Left colon (tissue), 2 donors: ENCODE measurements at regions not wholly inside any gene's neighbourhood (a gene's known extent, or its start where the extent isn't known, plus 50 kb on each side); places are given as distances from the start of the nearest gene placed in this dataset.

Experiments used
- ATAC-seq: fragments of 200-7000 bp; cut with Tn5 transposase; one replicate; pipeline ENCODE4 v1.9.1; 2020; ENCODE audit warnings: mild to moderate bottlenecking, moderate library complexity
- DNase-seq, 2 donors: peaks; one replicate each; pipeline ENCODE4 v3.0.0-alpha.2; 2020
- intact Hi-C, 2 donors: fragments of 100-400 bp; cut with DNase I in 1 of 2; cut with micrococcal nuclease in 1 of 2; formaldehyde crosslinking; loops; one replicate each; pipeline versions ENCODE4 v1.11.2 to v1.14.0; 2022; cut with DNase I, micrococcal nuclease
- donor health status: DM: no; HTN: no; CAD: no.
- donor health status: DM: yes; HTN: yes; CAD: no.

DNA sequence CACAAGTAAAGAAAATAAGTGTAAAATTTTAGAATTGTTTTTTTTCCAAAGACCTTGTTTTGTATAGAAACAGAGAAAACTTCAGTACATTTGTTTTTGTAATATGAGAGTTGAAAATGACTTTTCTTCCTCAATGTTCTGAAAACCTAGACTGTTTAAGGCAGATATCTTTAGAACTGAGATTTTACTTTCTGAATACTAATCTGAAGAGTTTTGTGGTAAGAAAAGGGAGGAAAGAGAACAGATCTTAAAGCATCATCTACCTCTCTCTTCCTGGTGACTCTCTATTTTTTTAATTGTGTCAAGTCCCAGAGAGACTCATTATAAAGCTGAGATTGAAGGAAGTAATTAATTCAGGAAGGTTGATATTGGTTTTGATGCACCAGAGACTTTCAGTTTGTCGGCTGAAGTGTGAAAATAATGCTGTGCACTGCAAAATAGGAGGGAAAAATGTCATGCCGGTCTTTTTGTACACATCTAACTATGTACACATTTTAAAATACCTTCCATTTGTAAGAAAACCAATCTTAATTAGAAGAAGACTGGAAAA lies 142.1 kb upstream of the NAALADL2 start:
- ATAC-seq = no peak
- DNase-seq = no peak
- intact Hi-C loops = no loop called here

DNA sequence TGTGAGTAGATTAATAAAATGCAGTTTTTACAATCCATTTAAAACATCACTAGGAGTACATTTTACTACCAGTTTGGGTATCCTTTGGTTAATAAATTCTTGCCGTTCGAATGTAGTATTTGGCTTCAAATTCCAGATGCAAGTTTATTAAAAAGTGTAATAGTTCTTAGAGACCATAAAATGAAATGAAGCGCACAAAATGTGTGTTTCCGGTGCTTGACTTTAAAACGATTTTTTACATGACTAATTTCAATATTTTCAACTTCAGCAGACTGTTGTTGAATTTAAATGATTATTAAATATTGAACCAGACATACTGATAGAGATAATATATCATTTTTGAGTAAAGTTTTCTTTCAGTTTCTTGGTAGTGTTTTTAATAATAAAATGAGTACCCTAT lies 138.4 kb upstream of the NAALADL2 start:
- no peak for ATAC-seq
- no peak for DNase-seq
- intact Hi-C loops = no loop called here

DNA sequence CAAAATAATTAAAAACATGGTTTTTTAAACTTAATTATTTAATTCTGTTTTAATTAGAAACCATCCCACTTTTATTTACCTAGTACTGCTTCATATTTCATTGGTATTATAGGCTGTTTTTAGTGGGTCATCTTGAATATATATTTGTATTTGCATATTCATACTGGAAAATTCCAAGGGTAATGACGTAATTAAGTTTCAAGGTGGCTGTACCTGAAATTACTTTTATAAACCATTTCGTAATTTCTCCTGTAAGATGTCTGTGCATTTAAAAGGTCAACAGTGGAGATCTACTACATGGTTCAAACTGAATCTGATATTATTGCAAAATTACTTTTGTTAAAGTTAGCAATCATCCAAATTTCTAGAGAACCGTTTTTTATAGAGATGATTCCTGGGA lies 133.8 kb upstream of the NAALADL2 start:
- intact Hi-C loops = no loop called here
- no peak for ATAC-seq
- DNase-seq = no peak

DNA sequence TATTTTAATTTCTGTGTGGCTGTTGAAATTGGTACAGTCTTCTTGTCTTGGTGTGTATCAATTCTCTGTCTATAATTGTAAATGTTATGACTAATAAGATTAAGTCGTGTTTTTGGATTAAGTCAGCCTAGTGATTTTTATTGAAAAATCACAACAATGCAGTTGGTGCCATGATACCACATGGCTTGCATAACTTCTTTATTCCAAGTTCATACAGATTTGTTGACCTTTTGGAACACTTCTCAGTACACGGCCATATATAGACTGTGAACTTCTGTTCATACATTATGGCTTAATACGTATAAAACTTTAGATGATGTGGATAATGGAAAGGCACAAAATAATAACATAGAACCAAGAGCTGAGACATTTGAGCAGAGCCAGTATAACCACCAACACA lies 121.2 kb upstream of the NAALADL2 start:
- no peak for ATAC-seq
- no peak for DNase-seq
- intact Hi-C loops = no loop called here

DNA sequence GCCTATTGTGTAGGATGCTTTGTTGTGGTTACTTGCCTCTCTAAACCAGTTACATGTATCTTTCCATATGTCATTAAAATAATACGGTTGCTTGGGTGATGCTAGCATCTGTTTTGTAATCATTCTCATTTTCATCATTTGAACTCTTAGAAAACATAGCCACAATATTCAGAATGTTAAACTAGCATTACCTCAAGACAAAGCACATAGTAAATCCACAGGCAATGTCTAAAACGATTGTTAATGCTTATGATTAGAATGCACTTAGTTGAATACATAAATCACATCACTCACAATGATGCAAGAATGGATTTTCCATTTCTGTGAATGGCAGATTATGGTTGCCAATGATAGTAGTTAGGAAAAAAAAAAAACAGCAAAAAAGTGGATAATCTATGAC lies 110.0 kb upstream of the NAALADL2 start:
- intact Hi-C loops = no loop called here
- DNase-seq (no peak), ATAC-seq (no peak)

DNA sequence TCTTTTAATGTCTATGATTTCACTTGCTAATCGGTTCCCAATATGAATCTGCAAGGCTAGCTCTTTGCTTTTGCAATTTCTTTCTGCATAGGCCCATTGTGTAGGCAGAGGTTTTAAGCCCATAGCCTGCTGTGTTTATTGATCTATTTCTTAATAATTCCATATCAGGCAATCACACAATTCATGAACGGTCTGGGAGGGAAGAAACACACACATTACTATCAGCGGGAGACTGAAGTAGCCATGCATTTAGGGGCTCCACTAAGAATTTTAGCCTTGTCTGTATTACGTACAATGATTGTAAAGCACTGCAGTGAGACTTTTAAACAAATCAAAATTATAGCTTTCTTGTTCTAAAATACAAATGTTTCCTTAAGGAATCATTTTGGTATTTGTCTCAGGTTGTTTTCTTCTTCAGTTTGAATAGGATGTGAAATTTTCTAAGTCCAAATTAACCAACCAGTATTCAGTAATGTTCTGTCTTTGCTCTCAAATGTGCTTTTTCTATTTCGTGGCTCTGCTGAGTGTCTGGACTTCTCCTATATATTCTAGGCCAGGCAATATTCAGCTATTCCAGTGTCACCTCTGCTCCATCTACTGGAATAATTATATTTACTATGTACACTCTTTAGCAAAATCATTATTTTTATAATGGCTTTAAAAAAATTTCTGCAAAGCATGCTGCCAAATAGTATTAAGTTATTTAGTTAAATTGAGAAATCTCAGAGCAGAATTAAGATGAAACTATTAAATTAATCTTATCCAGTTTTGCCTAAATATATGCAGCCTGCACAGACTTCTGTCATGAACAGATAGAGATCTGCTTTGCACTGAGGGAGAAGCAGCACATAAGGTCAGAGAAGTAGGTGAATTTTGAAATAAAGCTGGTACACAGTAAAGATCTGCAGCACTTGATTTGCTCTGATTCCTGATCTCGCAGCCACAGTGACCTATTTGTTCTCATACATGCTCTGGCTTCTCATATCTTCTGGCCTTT lies 103.0 kb upstream of the NAALADL2 start:
- intact Hi-C loops = no loop called here
- ATAC-seq = no peak
- no peak for DNase-seq

DNA sequence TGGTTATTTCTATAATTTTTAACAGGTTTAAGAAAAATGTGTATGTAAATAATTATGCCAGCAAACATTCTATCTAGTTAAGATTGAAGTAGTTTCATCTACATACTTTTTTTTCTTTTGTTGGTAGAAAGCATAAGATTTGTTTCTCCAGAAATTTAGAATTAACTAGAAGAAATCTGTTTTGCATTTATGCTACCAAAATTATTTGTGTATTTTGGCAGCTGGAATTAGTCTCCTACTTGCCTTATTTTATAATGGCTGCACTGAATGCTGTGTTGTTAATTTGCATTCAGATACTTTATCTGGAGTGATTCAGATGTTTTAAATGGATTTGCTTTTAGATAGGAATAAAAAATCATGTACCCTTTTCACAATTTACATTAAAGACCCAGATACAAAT lies 100.2 kb upstream of the NAALADL2 start:
- ATAC-seq = no peak
- DNase-seq = no peak
- intact Hi-C loops = no loop called here

DNA sequence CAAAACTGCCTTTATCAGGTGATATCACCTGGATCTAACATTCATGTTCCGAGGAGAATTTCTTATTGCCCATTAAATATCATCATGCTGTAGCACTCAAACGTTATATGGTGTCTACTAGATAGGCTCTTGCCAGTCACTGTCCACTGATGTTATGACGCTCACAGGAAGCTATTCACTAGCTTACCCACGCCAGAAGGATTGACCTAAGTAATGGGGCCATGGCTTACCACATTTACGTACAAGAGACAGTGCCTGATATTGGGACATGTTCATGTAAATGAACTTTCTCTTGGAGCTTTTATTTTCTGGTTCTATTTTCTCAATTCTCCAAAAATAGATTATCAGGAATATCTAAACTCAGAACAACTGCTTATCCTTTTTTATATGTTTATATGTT lies 91.7 kb upstream of the NAALADL2 start:
- intact Hi-C loops = no loop called here
- DNase-seq (no peak), ATAC-seq (no peak)

DNA sequence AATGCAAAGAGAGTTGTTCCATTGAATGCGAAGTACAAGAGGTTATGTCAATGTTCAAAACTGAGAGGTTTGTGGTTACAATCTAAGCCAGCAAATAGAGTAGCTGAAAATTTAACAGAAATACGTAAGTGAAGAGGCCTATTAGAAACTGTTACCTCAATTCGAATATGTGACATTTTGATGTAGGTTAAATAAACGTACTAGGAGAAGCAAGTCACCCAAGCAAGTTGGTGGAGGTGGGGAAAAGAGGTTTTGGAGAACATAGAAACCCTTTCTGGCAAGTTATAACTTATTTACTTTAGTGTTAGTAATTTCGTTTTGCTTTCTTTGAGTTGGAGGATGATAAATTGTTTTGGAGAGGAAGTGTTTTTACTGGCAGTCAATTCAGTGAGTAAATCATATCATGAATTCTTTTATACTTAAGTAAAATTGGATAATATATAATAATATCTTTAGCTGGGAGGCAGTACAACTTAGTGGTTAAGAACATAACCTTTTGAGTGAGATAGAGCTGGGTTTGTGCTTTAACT lies 91.2 kb upstream of the NAALADL2 start:
- DNase-seq = no peak
- intact Hi-C loops = no loop called here
- ATAC-seq = no peak

DNA sequence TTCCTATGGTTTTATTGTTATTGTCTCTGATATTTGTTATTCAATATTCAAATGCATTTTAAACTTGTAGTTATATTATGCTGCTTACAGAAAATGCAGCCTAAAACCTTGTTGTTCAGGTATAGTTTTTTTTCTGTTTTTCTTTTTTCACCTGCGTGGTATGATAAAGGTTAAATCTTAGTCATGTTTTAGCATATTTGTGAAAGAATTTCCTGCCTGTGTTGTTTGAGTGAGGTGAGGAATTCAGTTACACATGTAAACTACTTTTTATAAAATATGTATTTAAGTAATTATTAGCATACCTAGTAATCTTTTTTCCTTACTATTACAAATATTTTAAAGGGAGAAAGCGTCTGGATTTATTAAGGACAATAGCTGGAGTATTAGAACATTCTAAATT lies 90.0 kb upstream of the NAALADL2 start:
- intact Hi-C loops = no loop called here
- ATAC-seq (no peak), DNase-seq (no peak)

DNA sequence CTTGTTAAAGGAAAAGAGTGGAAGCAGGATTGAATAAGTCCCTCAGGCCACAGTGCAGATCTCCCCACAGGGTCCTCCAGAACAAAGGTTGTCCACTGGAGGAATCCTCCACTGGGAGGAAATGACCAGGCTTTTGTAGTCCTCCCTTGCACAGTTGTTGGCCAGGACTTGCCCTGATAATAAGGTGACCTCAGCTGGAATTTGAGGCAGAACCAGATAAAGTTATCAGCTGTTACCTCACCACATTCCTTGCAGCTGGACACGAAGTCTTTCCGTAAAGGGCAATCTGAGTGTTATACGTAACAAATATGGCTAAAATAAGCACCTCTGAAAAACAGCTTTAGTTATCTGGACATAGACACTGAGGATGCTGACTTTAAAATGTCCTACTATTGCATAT lies 83.5 kb upstream of the NAALADL2 start:
- ATAC-seq = no peak
- intact Hi-C loops = no loop called here
- DNase-seq = no peak

DNA sequence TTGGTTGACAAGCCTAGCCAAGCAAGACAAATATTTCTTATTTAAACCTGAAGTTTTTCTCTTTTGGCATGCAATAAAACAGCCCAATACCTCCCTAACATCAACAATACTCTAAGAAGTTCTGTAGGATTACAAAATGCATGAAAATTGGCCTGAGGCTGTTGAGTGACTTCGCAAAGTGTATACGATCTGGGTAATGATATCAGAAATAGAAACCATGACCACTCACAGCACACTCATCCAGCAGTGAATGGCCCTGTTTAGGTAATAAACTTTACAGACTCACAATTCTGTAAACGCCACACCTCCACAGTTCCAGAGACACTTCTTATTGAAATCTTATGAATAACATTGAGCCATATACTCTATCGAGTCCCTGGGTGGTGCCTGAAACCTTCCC lies 83.0 kb upstream of the NAALADL2 start:
- intact Hi-C loops = no loop called here

DNA sequence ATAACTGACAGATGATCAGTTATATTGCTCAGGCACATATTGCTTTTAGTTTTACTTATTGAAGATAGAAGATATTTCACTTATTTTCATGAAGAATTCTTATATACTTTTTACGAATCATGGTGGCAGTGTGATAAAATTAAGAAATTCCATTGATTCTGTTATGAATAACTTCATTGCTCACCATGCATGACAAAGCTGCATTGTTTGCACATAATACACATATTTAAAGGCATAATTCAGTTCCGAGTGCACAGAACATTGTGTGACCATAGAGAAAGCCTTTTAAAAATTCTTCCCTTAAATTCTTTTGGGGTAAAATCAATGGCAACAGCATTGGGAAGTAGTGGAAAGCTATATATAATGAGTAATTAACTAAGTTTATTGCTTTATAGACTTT lies 82.5 kb upstream of the NAALADL2 start:
- DNase-seq = no peak
- intact Hi-C loops = no loop called here
- no peak for ATAC-seq

More for the DNA sequence above, 83.0 kb upstream of the NAALADL2 start:
- DNase-seq = no peak
- peak; percentile 91 for ATAC-seq

DNA sequence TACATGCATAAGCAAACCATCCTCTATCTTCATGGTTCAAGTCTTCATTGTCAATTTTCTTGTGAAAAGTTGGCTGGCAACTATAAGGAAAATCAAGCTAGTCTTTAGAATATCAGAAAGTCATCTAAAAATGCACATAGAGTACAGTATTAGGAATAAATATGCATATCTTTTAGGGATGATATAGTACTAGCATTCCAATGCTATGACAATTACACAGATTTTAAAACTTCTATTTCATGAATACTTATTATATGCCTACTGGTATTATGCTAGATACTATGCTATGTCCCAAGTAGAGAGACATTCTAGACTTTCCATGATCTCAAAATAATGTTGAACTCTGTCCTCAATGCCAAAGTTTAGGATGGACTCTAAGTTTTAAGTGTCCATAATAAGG lies 81.3 kb upstream of the NAALADL2 start:
- intact Hi-C loops = no loop called here
- ATAC-seq = no peak
- no peak for DNase-seq

DNA sequence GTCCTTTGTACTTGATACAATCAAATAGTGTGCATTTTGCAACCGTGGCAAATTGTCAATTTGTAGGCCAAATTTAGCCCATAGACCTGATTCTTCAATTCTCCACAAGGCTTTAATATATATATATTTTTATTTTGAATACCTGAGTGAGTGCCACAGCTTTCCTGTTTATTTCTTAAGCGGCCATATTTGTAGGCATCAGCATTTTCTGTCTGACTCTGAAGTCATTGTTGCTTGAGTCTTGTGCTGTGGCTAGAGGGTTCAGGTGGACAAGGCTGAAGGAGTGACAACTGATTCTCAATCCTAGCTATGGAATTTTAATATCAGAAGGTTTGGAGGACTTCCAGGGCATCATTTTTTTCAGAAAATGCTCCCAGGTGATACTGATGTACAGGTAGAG lies 75.6 kb upstream of the NAALADL2 start:
- DNase-seq = no peak
- no peak for ATAC-seq
- intact Hi-C loops = no loop called here

DNA sequence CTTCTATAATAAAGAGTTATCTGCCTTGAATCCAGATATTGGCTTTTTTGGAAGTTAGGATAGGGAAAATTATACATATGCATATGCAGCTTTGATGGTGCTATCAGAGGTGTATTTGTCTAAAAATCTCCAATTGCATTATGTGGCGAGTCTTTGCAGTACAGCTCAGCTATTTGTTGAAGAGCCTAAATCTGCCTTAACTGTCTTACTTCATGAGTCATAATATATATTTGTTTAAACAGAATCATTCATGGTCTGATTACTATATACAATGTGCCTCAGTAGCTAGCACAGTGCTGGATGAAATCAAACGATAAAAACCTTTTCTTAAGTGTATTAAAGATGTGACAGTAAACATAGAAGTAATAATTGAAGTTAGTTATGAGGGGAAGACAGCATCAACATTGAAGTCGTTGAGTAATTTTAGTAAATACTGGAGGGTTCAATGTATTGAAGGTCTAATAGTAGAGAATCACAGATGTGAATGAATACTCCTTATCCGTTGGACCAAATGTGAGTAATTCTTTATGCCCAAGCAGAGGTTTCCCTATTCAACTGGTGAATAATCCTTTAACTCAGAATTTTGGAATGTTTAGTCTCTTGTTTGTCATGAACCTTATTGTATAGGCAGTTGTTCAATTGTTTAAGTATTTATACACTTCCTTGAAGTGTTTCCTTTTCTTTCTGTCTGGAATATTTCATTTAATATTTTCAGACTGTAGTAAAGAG lies 74.8 kb upstream of the NAALADL2 start:
- ATAC-seq (no peak), DNase-seq (no peak)
- intact Hi-C loops = no loop called here

DNA sequence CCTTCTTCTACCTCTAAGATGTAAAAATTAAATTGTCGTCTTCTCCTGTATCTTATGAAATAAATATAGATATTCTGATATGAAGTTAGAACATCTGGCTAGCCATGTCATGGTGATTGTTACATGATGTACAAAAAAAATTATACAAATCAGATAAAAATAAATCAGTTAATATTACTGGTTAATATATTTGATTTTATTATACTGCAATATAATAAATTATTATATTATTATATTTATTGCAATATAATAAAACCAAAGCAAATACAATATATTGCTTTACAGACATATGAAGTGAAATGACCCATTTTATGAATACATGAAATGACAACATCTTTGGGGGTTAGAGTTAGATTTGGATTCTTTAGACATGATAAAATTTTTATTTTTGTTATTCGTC lies 72.3 kb upstream of the NAALADL2 start:
- DNase-seq (no peak), ATAC-seq (no peak)
- intact Hi-C loops = no loop called here

DNA sequence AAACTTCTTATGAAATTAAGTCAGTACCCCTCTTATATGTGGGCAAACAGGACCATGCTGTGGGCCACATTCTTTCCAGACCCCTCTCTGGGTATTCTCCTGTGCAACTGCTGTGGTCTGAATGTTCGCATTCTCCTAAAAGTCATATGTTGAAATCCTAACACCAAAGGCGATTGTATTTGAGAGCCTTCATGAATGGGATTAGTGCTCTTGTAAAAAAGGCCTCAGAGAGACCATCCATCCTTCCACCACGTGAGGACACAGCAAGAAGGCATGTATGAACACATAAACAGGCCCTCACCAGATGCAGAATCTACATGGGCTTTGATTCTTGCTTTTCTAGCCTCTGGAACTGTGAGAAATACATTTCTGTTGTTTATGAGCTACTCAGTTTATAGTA lies 68.0 kb upstream of the NAALADL2 start:
- ATAC-seq = no peak
- DNase-seq = no peak
- intact Hi-C loops = no loop called here

DNA sequence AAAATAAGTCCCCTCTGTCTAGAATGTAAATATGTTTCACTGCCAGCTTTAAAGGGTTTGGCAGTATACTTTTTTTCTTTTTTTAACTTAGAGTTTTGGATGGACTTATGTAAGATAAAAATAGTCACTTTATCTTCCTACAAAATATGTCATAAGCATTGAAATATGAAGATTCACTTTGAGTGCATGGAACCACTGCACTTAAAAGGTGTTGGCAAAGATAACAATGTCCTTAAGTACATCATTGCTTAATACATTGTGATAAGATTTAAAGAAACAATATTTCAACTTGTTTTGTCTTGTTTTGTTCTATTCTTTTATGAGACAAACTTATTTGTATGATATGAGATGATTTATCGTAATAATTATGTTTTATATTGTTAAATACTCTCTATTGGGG lies 66.3 kb upstream of the NAALADL2 start:
- DNase-seq (no peak), ATAC-seq (no peak)
- intact Hi-C loops = no loop called here
